Islet precursor cell (in vitro differentiated cells): ENCODE measurements at regions not wholly inside any gene's neighbourhood (a gene's known extent, or its start where the extent isn't known, plus 50 kb on each side); places are given as distances from the start of the nearest gene placed in this dataset.
A peak's percentile ranks its signal among the peaks of the same experiment; 100 is the strongest.

ENCODE experiments used
- DNase-seq: peaks from one replicate; pipeline ENCODE4 v3.0.0-alpha.2; 2018

- peak; percentile 73 for DNase-seq
Observed at GRCh38 chr6:105990151-105990550, 96.0 kb upstream of the PRDM1 start.

GRCh38 chr6:105988812-105989577 lies 97.1 kb upstream of the PRDM1 start:
- no peak for DNase-seq

- no peak for DNase-seq
Observed at GRCh38 chr6:105988321-105988720, 97.8 kb upstream of the PRDM1 start.

DNA sequence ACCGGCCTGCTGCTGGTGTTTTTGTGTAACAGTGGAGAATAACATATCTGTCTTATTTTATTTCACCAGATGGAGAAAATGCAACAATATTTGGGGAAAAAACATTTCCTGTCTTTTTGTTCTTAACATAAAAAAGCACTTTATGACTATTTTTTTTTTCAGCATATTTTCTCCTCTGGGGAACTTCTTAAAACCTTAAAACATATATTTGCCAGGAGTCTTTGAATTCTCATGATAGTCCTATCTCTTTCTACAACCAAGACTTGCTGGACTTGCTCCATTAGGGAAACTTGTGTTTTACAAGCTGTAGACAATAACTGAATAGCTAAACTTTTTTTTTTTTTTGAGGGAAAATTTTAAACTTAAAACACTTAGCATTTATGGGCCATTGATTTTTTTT lies 98.6 kb upstream of the PRDM1 start:
- no peak for DNase-seq

DNA sequence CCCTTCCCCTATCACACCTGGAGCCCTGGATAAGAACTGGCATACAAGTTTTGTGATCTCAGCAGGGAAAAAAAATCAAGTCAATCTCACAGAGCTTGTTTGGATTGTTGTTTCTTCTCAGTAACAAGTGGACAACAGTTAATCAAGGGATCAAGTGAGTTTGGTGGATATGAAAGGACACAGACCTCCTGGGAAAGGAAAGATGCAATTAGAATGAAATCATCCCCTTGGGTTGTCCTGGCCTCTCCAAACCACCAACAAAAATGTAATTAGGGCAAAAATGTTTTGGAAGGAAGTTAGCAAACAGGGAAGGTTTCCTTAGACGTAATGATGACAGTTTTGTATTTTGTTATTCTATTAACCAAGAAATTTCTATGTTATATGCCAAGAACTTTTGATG lies 99.1 kb upstream of the PRDM1 start:
- no peak for DNase-seq

GRCh38 chr6:105985816-105986632 lies 100.1 kb upstream of the PRDM1 start:
- peak; percentile 78 for DNase-seq

DNA sequence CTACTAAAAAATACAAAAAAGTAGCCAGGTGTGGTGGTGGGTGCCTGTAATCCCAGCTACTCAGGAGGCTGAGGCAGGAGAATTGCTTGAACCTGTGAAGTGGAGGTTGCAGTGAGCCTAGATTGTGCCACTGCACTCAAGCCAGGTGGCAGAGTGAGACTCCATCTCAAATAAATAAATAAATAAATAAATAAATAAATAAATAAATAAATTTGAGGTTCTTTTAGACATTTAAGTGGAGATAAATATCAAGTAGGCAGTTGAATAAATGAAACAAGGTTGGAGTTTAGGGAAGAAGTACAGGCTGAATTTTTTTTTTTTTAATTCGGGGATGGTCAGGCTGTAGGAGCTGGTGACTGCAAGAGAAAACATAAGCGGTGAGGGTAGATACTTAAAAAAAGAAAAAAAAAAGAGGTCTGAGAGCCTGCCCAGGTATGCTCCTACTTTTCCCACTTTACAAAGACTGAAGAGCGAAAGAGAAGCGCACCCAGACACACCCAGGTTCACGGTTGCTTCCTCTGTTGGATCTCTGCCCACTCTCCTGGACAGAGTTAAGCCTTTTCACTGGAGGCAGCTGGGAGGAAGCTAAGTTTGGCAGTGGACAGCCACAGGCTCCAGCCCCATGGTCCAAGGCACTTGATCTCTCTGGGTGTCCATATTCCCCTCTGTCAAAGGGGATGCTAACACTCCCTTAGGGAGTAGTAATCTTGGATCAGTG lies 100.9 kb upstream of the PRDM1 start:
- no peak for DNase-seq

DNA sequence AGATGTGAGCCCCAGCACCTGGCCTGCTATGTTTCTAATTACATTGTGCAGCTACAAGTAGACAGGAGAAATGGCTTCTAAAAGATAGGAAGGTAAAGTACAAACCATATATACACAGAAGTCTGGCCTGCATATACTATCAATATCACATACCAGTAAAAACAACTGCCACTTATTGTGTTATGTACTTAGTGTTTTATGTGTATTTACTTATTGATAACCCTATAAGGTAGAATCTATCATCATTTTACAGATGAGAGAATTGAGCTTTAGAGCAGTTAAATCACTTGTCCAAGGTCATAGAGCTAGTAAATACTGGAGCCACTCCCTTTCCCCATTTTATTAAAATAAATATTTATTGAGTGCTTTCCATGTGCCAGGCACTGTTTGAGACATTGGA lies 102.4 kb upstream of the PRDM1 start:
- DNase-seq = no peak

DNA sequence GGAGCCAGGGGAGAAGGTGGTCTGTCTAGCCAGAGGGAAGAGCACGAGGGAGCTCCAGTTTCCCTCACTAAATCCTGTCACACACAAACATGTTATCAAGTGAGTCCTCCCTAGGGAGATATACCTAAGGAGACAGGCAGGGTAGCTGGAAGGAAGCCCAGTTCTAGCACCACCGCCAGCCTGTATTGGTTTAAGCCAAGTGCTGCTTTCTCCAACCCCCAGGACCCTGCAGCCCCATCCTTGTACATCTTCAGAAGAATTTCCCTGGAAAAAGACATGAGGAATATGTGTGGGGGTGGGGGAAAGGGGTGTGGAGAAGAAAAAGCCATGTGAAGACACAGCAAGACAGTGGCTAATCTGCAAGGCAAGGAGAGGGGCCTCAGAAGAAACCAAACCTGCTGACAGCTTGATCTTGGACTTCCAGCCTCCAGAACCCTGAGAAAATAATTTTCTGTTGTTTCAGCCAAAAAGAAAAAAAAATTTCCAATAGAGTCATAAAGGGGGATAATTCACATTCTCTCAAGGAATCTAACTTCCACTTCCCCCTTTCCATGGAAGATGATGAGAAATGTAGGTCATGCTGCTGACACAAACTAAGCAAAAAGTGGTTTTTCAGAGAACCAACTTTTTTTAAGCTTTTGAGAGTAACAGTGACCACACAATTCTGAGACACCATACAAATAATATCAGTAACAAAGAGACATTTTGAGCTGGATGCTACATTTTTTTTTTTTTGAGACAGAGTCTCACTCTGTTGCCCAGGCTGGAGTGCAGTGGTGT lies 103.2 kb upstream of the PRDM1 start:
- no peak for DNase-seq

- no peak for DNase-seq
Observed at GRCh38 chr6:105981888-105982358, 104.2 kb upstream of the PRDM1 start.

DNA sequence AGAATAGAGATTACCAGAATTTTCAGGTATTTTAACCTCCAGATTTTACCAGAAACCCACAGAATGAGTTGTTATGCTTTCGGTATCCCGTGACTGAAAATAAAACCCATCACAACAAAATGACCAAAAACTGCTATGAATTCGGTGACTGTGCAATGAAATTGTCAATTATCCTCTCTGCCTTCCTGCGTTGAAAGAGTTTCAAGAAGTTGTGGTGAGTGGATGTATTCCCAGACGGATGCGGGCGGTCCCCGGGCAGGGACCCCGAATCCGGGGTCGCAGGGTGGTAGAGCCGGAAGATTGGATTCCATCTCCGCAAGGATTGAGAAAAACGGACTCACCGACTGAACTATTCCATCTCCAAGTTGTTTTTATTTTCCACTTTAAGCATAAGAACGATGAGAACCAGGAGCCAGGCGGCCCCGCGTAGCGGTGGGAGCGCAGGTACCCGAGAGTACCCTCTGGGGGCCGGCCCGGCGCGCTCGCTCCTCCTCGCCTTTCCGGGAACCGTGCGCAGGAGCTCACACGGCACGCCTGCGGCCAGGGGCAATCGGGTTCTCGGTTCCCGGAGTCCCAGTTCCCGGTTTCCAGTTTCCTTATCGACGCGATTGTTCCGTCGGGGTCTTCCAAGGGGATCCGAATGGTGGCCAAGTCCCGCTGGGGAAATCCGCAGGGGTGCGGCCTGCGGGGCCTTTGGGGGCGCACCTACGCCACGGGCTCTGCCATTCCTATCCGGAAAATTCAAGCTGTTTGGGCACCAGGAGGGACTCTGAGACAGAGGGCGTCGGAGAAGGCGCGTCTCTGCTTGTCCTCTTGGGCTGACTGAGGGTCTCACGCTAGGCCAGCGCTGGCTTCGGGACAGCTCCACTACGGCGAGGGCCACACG lies 104.9 kb upstream of the PRDM1 start:
- no peak for DNase-seq

- no peak for DNase-seq
Observed at GRCh38 chr6:105978974-105979373, 107.2 kb upstream of the PRDM1 start.

DNA sequence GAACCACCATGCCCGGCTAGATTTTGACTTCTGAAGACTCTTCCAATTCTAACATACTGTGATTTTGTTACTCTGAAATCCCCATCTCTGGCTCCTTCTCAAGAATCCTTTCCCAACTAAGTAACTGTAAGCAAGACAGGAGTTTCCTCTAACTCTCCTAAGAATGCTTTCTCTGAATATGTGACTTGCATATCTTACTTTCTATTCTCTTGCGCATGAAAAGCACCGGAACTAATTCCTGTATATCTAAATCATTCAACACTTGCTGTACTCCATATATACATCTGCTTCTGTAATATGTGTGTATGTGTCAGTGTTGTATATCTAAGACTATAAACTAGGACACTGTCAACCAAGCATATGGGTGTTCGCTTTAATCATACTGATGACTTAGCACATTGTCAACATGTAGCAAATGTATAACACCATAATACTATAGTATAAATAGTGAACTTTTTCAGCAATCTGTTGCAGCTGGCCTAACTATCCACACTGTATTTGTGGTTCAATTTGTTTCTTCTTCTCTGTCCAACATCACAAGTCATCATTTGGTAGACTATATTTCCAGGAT lies 108.1 kb upstream of the PRDM1 start:
- no peak for DNase-seq

GRCh38 chr6:105974986-105975385 lies 111.2 kb upstream of the PRDM1 start:
- DNase-seq = no peak

- no peak for DNase-seq
Observed at GRCh38 chr6:105972440-105972839, 113.7 kb upstream of the PRDM1 start.

DNA sequence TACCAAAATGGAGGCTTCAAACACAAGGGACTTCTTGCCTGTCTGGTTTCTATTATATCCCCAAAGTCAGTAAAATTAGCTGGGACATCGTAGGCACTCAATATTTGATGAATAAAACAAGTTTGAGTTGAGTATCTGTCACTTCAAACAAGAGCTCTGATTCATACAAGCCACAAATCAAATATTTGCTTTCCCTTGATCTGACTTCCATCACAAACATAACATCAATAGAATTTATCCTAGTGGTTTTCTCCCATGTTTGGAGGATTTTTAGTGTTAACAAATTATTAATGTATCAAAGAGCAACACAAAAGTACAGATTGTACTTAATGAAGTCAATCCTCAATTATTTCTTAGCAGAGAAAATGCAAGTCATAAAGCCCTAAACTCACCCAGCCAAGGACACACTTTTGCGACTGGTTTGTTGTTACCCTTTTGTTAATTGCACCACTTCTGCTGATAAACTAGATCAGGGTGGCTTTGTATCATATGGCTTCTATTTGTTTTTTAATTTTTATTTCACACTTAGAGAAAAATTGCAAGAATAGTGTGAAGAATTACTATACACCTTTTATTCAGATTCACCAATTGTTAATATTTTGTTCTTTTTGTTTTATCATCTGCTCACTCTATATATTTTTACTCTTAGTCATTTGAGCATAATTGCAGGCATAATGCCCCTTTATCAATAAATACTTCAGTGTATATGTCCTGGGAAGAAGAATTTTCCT lies 117.4 kb upstream of the PRDM1 start:
- no peak for DNase-seq

- no peak for DNase-seq
Observed at GRCh38 chr6:105967917-105968602, 118.1 kb upstream of the PRDM1 start.

- DNase-seq = no peak
Observed at GRCh38 chr6:105966481-105966880, 119.7 kb upstream of the PRDM1 start.

DNA sequence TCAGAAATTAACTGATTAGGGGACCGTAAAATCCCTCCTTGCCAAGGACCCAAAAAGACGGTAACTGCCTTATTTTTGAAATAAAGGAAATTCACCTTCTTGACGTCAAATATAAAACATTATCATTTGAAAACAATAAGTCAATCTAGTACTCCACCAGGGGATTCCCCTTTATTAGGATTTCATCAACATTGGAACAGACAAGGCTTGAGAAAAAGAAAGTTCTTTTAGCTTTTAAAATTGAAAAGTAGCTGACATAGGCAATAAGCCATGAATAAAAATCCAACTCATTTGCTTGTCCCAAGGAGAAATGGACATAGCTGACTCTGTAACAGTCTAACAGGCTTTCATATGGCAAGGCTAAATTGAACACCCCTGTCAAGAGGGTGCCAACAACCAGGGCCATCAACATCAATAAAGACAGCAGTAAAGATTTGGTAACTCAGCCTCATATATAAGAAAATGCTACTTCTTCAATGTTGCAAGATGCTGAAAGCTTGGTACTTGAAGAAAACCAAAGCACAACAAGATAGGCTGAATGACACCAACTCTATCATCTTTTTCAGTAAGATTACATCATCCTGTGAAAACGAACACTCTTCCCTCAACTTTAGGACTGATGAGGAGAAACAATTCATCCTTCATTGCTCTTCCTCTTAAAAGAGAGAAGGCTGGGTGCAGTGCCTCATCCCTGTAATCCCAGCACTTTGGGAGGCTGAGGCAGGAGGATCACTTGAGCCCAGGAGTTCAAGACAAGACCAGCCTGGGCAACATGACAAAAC lies 121.0 kb upstream of the PRDM1 start:
- no peak for DNase-seq
